ENCODE measurements at regions not wholly inside any gene's neighbourhood (a gene's known extent, or its start where the extent isn't known, plus 50 kb on each side); places are given as distances from the start of the nearest gene placed in this dataset.

GRCh38 chr10:46171661-46172060 lies 115.1 kb upstream of the ANTXRL start:
- TF ChIP-seq CTCF (IDR thresholded peaks at IDR 0.05 in 8 of 11, conservative IDR thresholded peaks at IDR 0.05 in 3 of 11) (no peak), POLR2A (IDR thresholded peaks at IDR 0.05) (no peak), POLR2AphosphoS5 (IDR thresholded peaks at IDR 0.05) (no peak)

All from spleen (tissue), 7 donors.